A549 (cell line): ENCODE measurements at regions not wholly inside any gene's neighbourhood (a gene's known extent, or its start where the extent isn't known, plus 50 kb on each side); places are given as distances from the start of the nearest gene placed in this dataset.

Experiments
- ATAC-seq, 2 experiments: fragments of 200-7000 bp in 1 of 2; fragments of >200 bp in 1 of 2; cut with Nextera tagmentation in 1 of 2; cut with Tn5 transposase in 1 of 2; 3 replicates each; pipeline versions ENCODE4 v1.8.0 to v1.9.1; 2018 to 2020; ENCODE audit warnings: mild to moderate bottlenecking in 1 of 2, moderate library complexity in 1 of 2
- CTCF ChIA-PET: fragments of 300-600 bp; sonication (Branson Sonifier 250); formaldehyde crosslinking; extraction: SDS; loops from one replicate; lab custom pipeline; 2021; ENCODE audit warnings: antibody characterized with exemption, inconsistent platforms; lab: Yijun Ruan, JAX
- POLR2A ChIA-PET: fragments of 350-600 bp; formaldehyde crosslinking; extraction: SDS; loops from one replicate; lab custom pipeline; 2021; ENCODE audit warnings: antibody characterized with exemption, inconsistent platforms; lab: Yijun Ruan, JAX
- DNase-seq, 2 experiments: peaks; one replicate each; pipeline versions ENCODE4 v3.0.0 to v3.0.0-alpha.2; 2011 to 2016; ENCODE audit warnings: low read depth in 1 of 2, low spot score in 1 of 2
- FAIRE-seq: peaks from 2 replicates; lab custom pipeline; 2011; peaks lifted over from hg19 to GRCh38; lab: Jason Lieb, UNC
- H3K27ac ChIP-seq, 2 experiments: fragments of >200 bp; sonication (Bioruptor Twin); formaldehyde crosslinking; 3 replicates each; pipeline ENCODE4 v1.5.1; 2016 to 2017
- H3K4me1 ChIP-seq: fragments of >200 bp; sonication (Bioruptor Twin); formaldehyde crosslinking; 3 replicates; pipeline ENCODE4 v1.6.1; 2016
- H3K4me2 ChIP-seq: fragments of >200 bp; sonication (Bioruptor Twin); formaldehyde crosslinking; 3 replicates; pipeline ENCODE4 v1.6.1; 2016
- H3K4me3 ChIP-seq: fragments of >200 bp; sonication (Bioruptor Twin); formaldehyde crosslinking; 3 replicates; pipeline ENCODE4 v1.5.1; 2016
- H3K9me3 ChIP-seq: fragments of >200 bp; sonication (Bioruptor Twin); formaldehyde crosslinking; 3 replicates; pipeline ENCODE4 v1.6.1; 2016
- BCL3 ChIP-seq: fragments of >200 bp; sonication (Bioruptor Twin); formaldehyde crosslinking; IDR thresholded peaks from 3 replicates; pipeline ENCODE4 v1.6.1; 2016
- CBX8 ChIP-seq: fragments of 200-600 bp; sonication (generic); IDR thresholded peaks from 2 replicates; pipeline ENCODE4 v1.6.1; 2016
- CHD2 ChIP-seq: fragments of 150-350 bp; IDR thresholded peaks from 2 replicates; pipeline ENCODE4 v1.6.1; 2014; ENCODE audit warnings: low read length; ENCODE audit not compliant: partially characterized antibody
- EHF ChIP-seq: fragments of 250-450 bp; sonication (Bioruptor Pico); IDR thresholded peaks from 2 replicates; pipeline ENCODE4 v1.5.0; 2020; ENCODE audit warnings: mild to moderate bottlenecking
- ESRRA ChIP-seq: fragments of 150-350 bp; IDR thresholded peaks from 2 replicates; pipeline ENCODE4 v1.6.1; 2014; ENCODE audit warnings: mild to moderate bottlenecking, low read length, borderline replicate concordance
- FOSB ChIP-seq: fragments of 250-450 bp; sonication (Bioruptor Pico); IDR thresholded peaks from 2 replicates; pipeline ENCODE4 v1.5.0; 2020; ENCODE audit warnings: mild to moderate bottlenecking, moderate library complexity
- FOXS1 ChIP-seq: fragments of 250-450 bp; sonication (Bioruptor Pico); IDR thresholded peaks from 2 replicates; pipeline ENCODE4 v1.5.0; 2020; ENCODE audit warnings: mild to moderate bottlenecking, moderate library complexity
- GATA3 ChIP-seq: IDR thresholded peaks from 2 replicates; pipeline ENCODE4 v1.6.1; 2012; ENCODE audit warnings: borderline replicate concordance
- HDAC2 ChIP-seq: fragments of 200-600 bp; sonication (generic); IDR thresholded peaks from 2 replicates; pipeline ENCODE4 v1.6.1; 2016
- HEYL ChIP-seq: fragments of 250-450 bp; sonication (Bioruptor Pico); IDR thresholded peaks from 2 replicates; pipeline ENCODE4 v1.8.0; 2021; ENCODE audit warnings: mild to moderate bottlenecking, moderate library complexity
- HOXB13 ChIP-seq: fragments of 250-450 bp; sonication (Bioruptor Pico); IDR thresholded peaks from 2 replicates; pipeline ENCODE4 v1.5.0; 2020; ENCODE audit warnings: low read depth, mild to moderate bottlenecking, moderate library complexity
- NPAS2 ChIP-seq: fragments of 250-450 bp; sonication (Bioruptor Pico); IDR thresholded peaks from 2 replicates; pipeline ENCODE4 v1.8.0; 2022; ENCODE audit warnings: mild to moderate bottlenecking, moderate library complexity, borderline replicate concordance
- PHF8 ChIP-seq: fragments of 200-600 bp; sonication (generic); IDR thresholded peaks from 2 replicates; pipeline ENCODE4 v1.6.1; 2016; ENCODE audit warnings: low read depth, mild to moderate bottlenecking, antibody characterized with exemption, moderate library complexity, borderline replicate concordance
- POLR2A ChIP-seq: IDR thresholded peaks from 2 replicates; pipeline ENCODE4 v1.6.1; 2012; ENCODE audit warnings: mild to moderate bottlenecking, low read length
- RAD21 ChIP-seq, 2 experiments: fragments of >200 bp in 1 of 2; sonication (Bioruptor Twin) in 1 of 2; formaldehyde crosslinking in 1 of 2; IDR thresholded peaks in 1 of 2; conservative IDR thresholded peaks in 1 of 2; 2 replicates in 1 of 2; 3 replicates in 1 of 2; pipeline ENCODE4 v1.6.1; 2012 to 2018; ENCODE audit warnings: inconsistent platforms in 1 of 2
- RARB ChIP-seq: fragments of 250-450 bp; sonication (Bioruptor Pico); IDR thresholded peaks from 2 replicates; pipeline ENCODE4 v1.8.0; 2021; ENCODE audit warnings: mild to moderate bottlenecking, moderate library complexity
- RCOR1 ChIP-seq: fragments of 150-350 bp; IDR thresholded peaks from 2 replicates; pipeline ENCODE4 v1.6.1; 2014; ENCODE audit warnings: antibody characterized with exemption, low read length, low read depth
- TFCP2L1 ChIP-seq: fragments of 250-450 bp; sonication (Bioruptor Pico); IDR thresholded peaks from 2 replicates; pipeline ENCODE4 v1.5.0; 2021; ENCODE audit warnings: mild to moderate bottlenecking
- TP53 ChIP-seq: fragments of 250-450 bp; sonication (Bioruptor Pico); IDR thresholded peaks from 2 replicates; pipeline ENCODE4 v1.5.0; 2021; ENCODE audit warnings: mild to moderate bottlenecking, moderate library complexity
- ZFP36 ChIP-seq: fragments of 450-650 bp; IDR thresholded peaks from 2 replicates; pipeline ENCODE4 v1.6.1; 2014; ENCODE audit warnings: borderline replicate concordance; ENCODE audit not compliant: partially characterized antibody
- WGBS: methylation state at CpG from one replicate; pipeline ENCODE4 v1.1.6; 2017; ENCODE audit errors: missing lambda C conversion rate; 5-methylcytosine and 5-hydroxymethylcytosine counted together

GRCh38 chr1:213564215-213564659 is 423.5 kb upstream of the PROX1 start:
- no peak overlapping the region for H3K4me2 ChIP-seq
- ChIA-PET POLR2A (no interaction called here), CTCF (no interaction called here)
- H3K9me3 ChIP-seq, result peaks cover 4% of the 10 kb centered on the region; the same call in 1 of the 3 replicates
- no peak overlapping the region for H3K4me3 ChIP-seq
- peak in 1 of 2 experiments; percentile 14 for DNase-seq
- TF ChIP-seq RAD21 (conservative IDR thresholded peaks at IDR 0.05 in 1 of 2, IDR thresholded peaks at IDR 0.05 in 1 of 2), result peak in 1 of 2 experiments; percentile 50; a peak in 2 of 5 replicates
- no peak for TF ChIP-seq BCL3
- no peak for TF ChIP-seq FOSB (CRISPR knock-in tag)
- TF ChIP-seq HDAC2, result no peak
- no peak overlapping the region for H3K27ac ChIP-seq
- ATAC-seq, result no peak
- H3K4me1 ChIP-seq, result no peaks in the 10 kb centered on the region
- FAIRE-seq, result no peak

- CTCF ChIA-PET, result no interaction called here
- H3K9me3 ChIP-seq, result no peaks in the 10 kb centered on the region
- H3K27ac ChIP-seq, result no peak overlapping the region
- ATAC-seq (no peak), DNase-seq (no peak), FAIRE-seq (no peak)
- 25% methylated on average over 4 of the region's 4 CpGs for whole genome bisulfite sequencing
- POLR2A ChIA-PET, result no interaction called here
- H3K4me3 ChIP-seq, result no peak overlapping the region
- H3K4me1 ChIP-seq, result no peaks in the 10 kb centered on the region
- H3K4me2 ChIP-seq, result no peak overlapping the region
- no peak for TF ChIP-seq CBX8
- no peak for TF ChIP-seq RCOR1
- no peak for TF ChIP-seq ZFP36
- TF ChIP-seq HOXB13 (CRISPR knock-in tag), result no peak
- TF ChIP-seq ESRRA, result no peak
- no peak for TF ChIP-seq TP53 (CRISPR knock-in tag)
- TF ChIP-seq GATA3, result no peak
- TF ChIP-seq FOXS1 (CRISPR knock-in tag), result no peak
- no peak for TF ChIP-seq CHD2
- TF ChIP-seq NPAS2 (CRISPR knock-in tag), result no peak
- no peak for TF ChIP-seq EHF
- TF ChIP-seq HEYL (CRISPR knock-in tag), result no peak
- no peak for TF ChIP-seq POLR2A
Measured at GRCh38 chr1:213568929-213569815, 418.6 kb upstream of the PROX1 start.

GRCh38 chr1:213569816-213570150 is 418.0 kb upstream of the PROX1 start:
- FAIRE-seq (no peak), DNase-seq (no peak), ATAC-seq (no peak)
- H3K4me2 ChIP-seq, result no peak overlapping the region
- no peaks in the 10 kb centered on the region for H3K9me3 ChIP-seq
- no peak overlapping the region for H3K27ac ChIP-seq
- no peak overlapping the region for H3K4me3 ChIP-seq
- POLR2A ChIA-PET, result no interaction called here
- no peak for TF ChIP-seq PHF8
- no peaks in the 10 kb centered on the region for H3K4me1 ChIP-seq
- whole genome bisulfite sequencing, result 14% methylated on average over 4 of the region's 4 CpGs
- CTCF ChIA-PET, result no interaction called here

GRCh38 chr1:213570487-213570886 is 417.3 kb upstream of the PROX1 start:
- FAIRE-seq, result no peak
- whole genome bisulfite sequencing, result 11% methylated on average over 2 of the region's 2 CpGs
- CTCF ChIA-PET, result no interaction called here
- ATAC-seq, result no peak
- Histone ChIP-seq H3K4me2 (no peak overlapping the region), H3K4me1 (no peaks in the 10 kb centered on the region), H3K9me3 (no peaks in the 10 kb centered on the region), H3K4me3 (no peak overlapping the region), H3K27ac (no peak overlapping the region)
- TF ChIP-seq RARB (CRISPR knock-in tag), result no peak
- no peak for TF ChIP-seq PHF8
- no peak for TF ChIP-seq TFCP2L1 (CRISPR knock-in tag)
- POLR2A ChIA-PET, result no interaction called here
- DNase-seq, result no peak
